ENCODE measurements at regions not wholly inside any gene's neighbourhood (a gene's known extent, or its start where the extent isn't known, plus 50 kb on each side); places are given as distances from the start of the nearest gene placed in this dataset.

- DNase-seq (ENCODE audit: low spot score), result no peak
- no peak overlapping the region for H3K27ac ChIP-seq
- ChIA-PET POLR2A (ENCODE audit: low non-redundant PET) (no interaction called here), CTCF (no interaction called here)
- no peak for TF ChIP-seq CTCF (conservative IDR thresholded peaks at IDR 0.05; ENCODE audit: low read depth)
Measured at GRCh38 chr9:105828171-105828570, 133.8 kb downstream of the TMEM38B start.

GRCh38 chr9:105828596-105829213 is 134.4 kb downstream of the TMEM38B start:
- POLR2A ChIA-PET (ENCODE audit: low non-redundant PET), result no interaction called here
- H3K27ac ChIP-seq, result no peak overlapping the region
- CTCF ChIA-PET, result no interaction called here
- TF ChIP-seq CTCF (conservative IDR thresholded peaks at IDR 0.05; ENCODE audit: low read depth), result no peak
- no peak for DNase-seq (ENCODE audit: low spot score)

- no peak for DNase-seq (ENCODE audit: low spot score)
- ChIA-PET CTCF (no interaction called here), POLR2A (ENCODE audit: low non-redundant PET) (no interaction called here)
- TF ChIP-seq CTCF (conservative IDR thresholded peaks at IDR 0.05; ENCODE audit: low read depth), result no peak
- no peak overlapping the region for H3K27ac ChIP-seq
Measured at GRCh38 chr9:105830461-105830860, 136.1 kb downstream of the TMEM38B start.

- no peak for DNase-seq (ENCODE audit: low spot score)
- TF ChIP-seq CTCF (conservative IDR thresholded peaks at IDR 0.05; ENCODE audit: low read depth), result no peak
- CTCF ChIA-PET, result no interaction called here
- POLR2A ChIA-PET (ENCODE audit: low non-redundant PET), result no interaction called here
- no peak overlapping the region for H3K27ac ChIP-seq
Measured at GRCh38 chr9:105832096-105832710, 137.9 kb downstream of the TMEM38B start.

- CTCF ChIA-PET, result interaction anchor here (0.5 to 1.1 kb wide), 2 partner anchors 9 to 1751 kb away, joined by 3 to 5 read pairs; no protein-coding TSS in a partner anchor
- H3K27ac ChIP-seq, result no peak overlapping the region
- POLR2A ChIA-PET (ENCODE audit: low non-redundant PET), result no interaction called here
- no peak for DNase-seq (ENCODE audit: low spot score)
- no peak for TF ChIP-seq CTCF (conservative IDR thresholded peaks at IDR 0.05; ENCODE audit: low read depth)
Measured at GRCh38 chr9:105833271-105833975, 139.1 kb downstream of the TMEM38B start.

- TF ChIP-seq CTCF (conservative IDR thresholded peaks at IDR 0.05; ENCODE audit: low read depth), result no peak
- POLR2A ChIA-PET (ENCODE audit: low non-redundant PET), result no interaction called here
- no peak for DNase-seq (ENCODE audit: low spot score)
- no peak overlapping the region for H3K27ac ChIP-seq
- CTCF ChIA-PET, result no interaction called here
Measured at GRCh38 chr9:105834404-105834803, 140.1 kb downstream of the TMEM38B start.
